Neural cell (in vitro differentiated cells): ENCODE measurements at regions not wholly inside any gene's neighbourhood (a gene's known extent, or its start where the extent isn't known, plus 50 kb on each side); places are given as distances from the start of the nearest gene placed in this dataset.

Experiments
- H2AFZ ChIP-seq: fragments of 200-600, 300-800 bp; sonication (generic), shearing (Covaris generic); 2 replicates; pipeline ENCODE4 v1.6.0; 2014; ENCODE audit warnings: low read depth, mild to moderate bottlenecking, antibody characterized with exemption, low read length, moderate library complexity
- H3F3A ChIP-seq: fragments of 200-600 bp; shearing (Covaris generic); 2 replicates; pipeline ENCODE4 v1.6.1; 2016; ENCODE audit warnings: mild to moderate bottlenecking, moderate library complexity, mixed read lengths, antibody characterized with exemption, low read length; ENCODE audit not compliant: insufficient read depth, poor library complexity, severe bottlenecking
- H3K27ac ChIP-seq: fragments of 200-600, 300-800 bp; sonication (generic), shearing (Covaris generic); 2 replicates; pipeline ENCODE4 v1.5.1; 2014; ENCODE audit warnings: mild to moderate bottlenecking, low read length, moderate library complexity
- H3K27me3 ChIP-seq: fragments of 300-800, 200-600 bp; sonication (generic), shearing (Covaris generic); 2 replicates; pipeline ENCODE4 v1.6.0; 2014; ENCODE audit warnings: mild to moderate bottlenecking, low read depth, low read length, moderate library complexity; ENCODE audit not compliant: insufficient read depth
- H3K36me3 ChIP-seq: fragments of 300-800, 200-600 bp; sonication (generic), shearing (Covaris generic); 2 replicates; pipeline ENCODE4 v1.5.1; 2014; ENCODE audit warnings: mild to moderate bottlenecking, antibody characterized with exemption, low read length, moderate library complexity; ENCODE audit not compliant: insufficient read depth
- H3K4me2 ChIP-seq: fragments of 300-800, 200-600 bp; sonication (generic), shearing (Covaris generic); 2 replicates; pipeline ENCODE4 v1.6.0; 2014; ENCODE audit warnings: mild to moderate bottlenecking, low read length
- H3K4me3 ChIP-seq: fragments of 300-800, 200-600 bp; sonication (generic), shearing (Covaris generic); 2 replicates; pipeline ENCODE4 v1.5.1; 2014; ENCODE audit warnings: mild to moderate bottlenecking, low read length, moderate library complexity
- H3K79me2 ChIP-seq: fragments of 200-600 bp; shearing (Covaris generic); replicated peaks from 2 replicates; pipeline ENCODE4 v1.6.0; 2014; ENCODE audit warnings: mild to moderate bottlenecking, low read length, moderate library complexity; ENCODE audit not compliant: insufficient read depth
- H3K9ac ChIP-seq: fragments of 300-800, 200-600 bp; sonication (generic), shearing (Covaris generic); 2 replicates; pipeline ENCODE4 v1.6.1; 2016; ENCODE audit warnings: mild to moderate bottlenecking, low read length, mixed read lengths
- H3K9me2 ChIP-seq: fragments of 200-600 bp; shearing (Covaris generic); 2 replicates; pipeline ENCODE4 v1.6.1; 2016; ENCODE audit warnings: mild to moderate bottlenecking, low read length, mixed read lengths; ENCODE audit not compliant: insufficient read depth
- H3K9me3 ChIP-seq: fragments of 200-600, 300-800 bp; sonication (generic), shearing (Covaris generic); 2 replicates; pipeline ENCODE4 v1.6.1; 2016; ENCODE audit warnings: mild to moderate bottlenecking, mixed run types, low read length, moderate library complexity, mixed read lengths
- H4K20me1 ChIP-seq: fragments of 200-600 bp; shearing (Covaris generic); 2 replicates; pipeline ENCODE4 v1.6.1; 2016; ENCODE audit warnings: mild to moderate bottlenecking, mixed run types; ENCODE audit not compliant: insufficient read depth
- CTCF ChIP-seq: fragments of 450-650 bp; IDR thresholded peaks from 2 replicates; pipeline ENCODE4 v1.5.1; 2014; ENCODE audit warnings: antibody characterized with exemption, mild to moderate bottlenecking, moderate library complexity; ENCODE audit not compliant: poor library complexity, severe bottlenecking
- EP300 ChIP-seq: fragments of 450-650 bp; conservative IDR thresholded peaks from 2 replicates; pipeline ENCODE4 v1.6.1; 2014; ENCODE audit warnings: antibody characterized with exemption, mild to moderate bottlenecking, moderate library complexity; ENCODE audit not compliant: poor library complexity, severe bottlenecking
- EZH2 ChIP-seq: fragments of 200-600, 300-800 bp; shearing (Covaris generic), sonication (generic); IDR thresholded peaks from 2 replicates; pipeline ENCODE4 v1.6.1; 2014; ENCODE audit warnings: antibody characterized with exemption, low read length, borderline replicate concordance, mild to moderate bottlenecking; ENCODE audit not compliant: insufficient read depth, poor library complexity, severe bottlenecking
- MXI1 ChIP-seq: fragments of 450-650 bp; conservative IDR thresholded peaks from 2 replicates; pipeline ENCODE4 v1.6.1; 2014; ENCODE audit warnings: antibody characterized with exemption, mild to moderate bottlenecking; ENCODE audit not compliant: poor library complexity, severe bottlenecking
- POLR2AphosphoS5 ChIP-seq: IDR thresholded peaks from 2 replicates; pipeline ENCODE4 v1.6.1; 2012
- RAD21 ChIP-seq: fragments of 450-650 bp; conservative IDR thresholded peaks from 2 replicates; pipeline ENCODE4 v1.6.1; 2014; ENCODE audit warnings: antibody characterized with exemption, mild to moderate bottlenecking, moderate library complexity
- SMC3 ChIP-seq: fragments of 450-650 bp; conservative IDR thresholded peaks from 2 replicates; pipeline ENCODE4 v1.6.1; 2014; ENCODE audit warnings: antibody characterized with exemption, mild to moderate bottlenecking, moderate library complexity; ENCODE audit not compliant: poor library complexity
- TAF1 ChIP-seq: IDR thresholded peaks from 2 replicates; pipeline ENCODE4 v1.6.1; 2012; ENCODE audit warnings: low read depth

- Histone ChIP-seq H3K79me2 (no peaks in the 10 kb centered on the region), H3K9me3 (no peaks in the 10 kb centered on the region), H3K9me2 (no peaks in the 10 kb centered on the region), H3K9ac (no peak overlapping the region), H2AFZ (no peak overlapping the region), H3K36me3 (no peaks in the 10 kb centered on the region), H3K4me3 (no peak overlapping the region), H4K20me1 (no peaks in the 10 kb centered on the region), H3K4me2 (no peak overlapping the region), H3K27ac (no peak overlapping the region), H3K27me3 (no peaks in the 10 kb centered on the region), H3F3A (no peaks in the 10 kb centered on the region)
- TF ChIP-seq TAF1 (no peak), EP300 (no peak), CTCF (no peak), POLR2AphosphoS5 (no peak), MXI1 (no peak)
Observed at GRCh38 chr20:60581606-60582115, 623.4 kb downstream of the CDH26 start.

GRCh38 chr20:60583741-60584140, 625.5 kb downstream of the CDH26 start:
- Histone ChIP-seq H3K9ac (no peak overlapping the region), H3K9me3 (no peaks in the 10 kb centered on the region), H3K9me2 (no peaks in the 10 kb centered on the region), H2AFZ (no peak overlapping the region), H3F3A (no peaks in the 10 kb centered on the region), H4K20me1 (no peaks in the 10 kb centered on the region), H3K4me2 (no peak overlapping the region), H3K27me3 (no peaks in the 10 kb centered on the region), H3K36me3 (no peaks in the 10 kb centered on the region), H3K27ac (no peak overlapping the region), H3K4me3 (no peak overlapping the region), H3K79me2 (no peaks in the 10 kb centered on the region)
- TF ChIP-seq EP300 (no peak), CTCF (no peak), POLR2AphosphoS5 (no peak)

GRCh38 chr20:60584221-60584620, 626.0 kb downstream of the CDH26 start:
- Histone ChIP-seq H3K27me3 (no peaks in the 10 kb centered on the region), H3K4me3 (no peak overlapping the region), H3K9me2 (no peaks in the 10 kb centered on the region), H3K4me2 (no peak overlapping the region), H3K27ac (no peak overlapping the region), H3F3A (no peaks in the 10 kb centered on the region), H3K9me3 (no peaks in the 10 kb centered on the region), H3K36me3 (no peaks in the 10 kb centered on the region), H2AFZ (no peak overlapping the region), H3K79me2 (no peaks in the 10 kb centered on the region), H3K9ac (no peak overlapping the region), H4K20me1 (no peaks in the 10 kb centered on the region)
- TF ChIP-seq EZH2 (no peak), RAD21 (no peak), CTCF (no peak), EP300 (no peak), SMC3 (no peak), POLR2AphosphoS5 (no peak)
